RWPE1 (cell line): ENCODE measurements at regions not wholly inside any gene's neighbourhood (a gene's known extent, or its start where the extent isn't known, plus 50 kb on each side); places are given as distances from the start of the nearest gene placed in this dataset.
A peak's percentile ranks its signal among the peaks of the same experiment; 100 is the strongest.

Experiments used
- CTCF ChIA-PET: fragments of 350-600 bp; sonication (Branson Sonifier 250); formaldehyde crosslinking; extraction: SDS; loops from one replicate; lab custom pipeline; 2021; lab: Yijun Ruan, JAX
- POLR2A ChIA-PET: fragments of 400-600 bp; formaldehyde crosslinking; extraction: SDS; loops from one replicate; lab custom pipeline; 2020; ENCODE audit warnings: antibody characterized with exemption; ENCODE audit not compliant: low non-redundant PET; lab: Yijun Ruan, JAX
- DNase-seq: peaks from one replicate; pipeline ENCODE4 v3.0.0; 2012; ENCODE audit warnings: low spot score
- H3K27ac ChIP-seq: fragments of 450-650 bp; 2 replicates; pipeline ENCODE4 v1.5.1; 2017
- TF ChIP-seq, protein P1 (sequence below): fragments of 450-650 bp; conservative IDR thresholded peaks from 2 replicates; pipeline ENCODE4 v1.5.1; 2017; ENCODE audit warnings: low read depth, mild to moderate bottlenecking

DNA sequence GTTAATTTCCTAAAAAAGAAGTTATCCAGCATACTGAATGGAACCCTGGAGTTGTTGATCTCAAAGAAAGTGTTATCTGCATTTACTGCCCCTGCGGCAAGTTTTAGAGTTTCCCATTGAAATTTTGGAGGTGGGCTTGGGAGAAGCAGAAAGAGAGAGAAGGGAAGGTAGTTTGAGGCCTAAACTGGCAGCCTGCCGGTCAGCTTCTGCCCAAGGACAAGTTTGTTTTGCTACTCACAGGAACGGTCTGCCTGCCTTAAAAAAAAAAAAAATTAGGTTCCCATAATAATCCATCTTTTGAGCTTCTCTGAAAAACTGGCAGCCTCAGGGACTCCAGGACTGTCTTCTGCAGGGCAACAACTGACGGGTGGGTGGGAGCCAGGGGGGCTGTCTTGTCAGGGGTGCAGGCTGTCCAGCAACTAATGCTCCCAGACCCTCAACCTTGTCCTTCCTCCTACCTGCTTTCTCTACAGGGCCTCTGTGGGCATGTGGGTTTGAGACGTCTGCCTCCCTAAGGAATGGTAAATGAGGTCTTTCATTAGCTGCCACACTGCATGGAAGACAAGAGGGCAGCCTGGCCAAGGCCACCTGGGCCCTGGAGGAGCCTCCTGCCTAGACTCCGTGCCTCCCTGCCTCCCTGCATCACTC lies 176.1 kb upstream of the KCNG1 start:
- TF ChIP-seq, protein P1, sequence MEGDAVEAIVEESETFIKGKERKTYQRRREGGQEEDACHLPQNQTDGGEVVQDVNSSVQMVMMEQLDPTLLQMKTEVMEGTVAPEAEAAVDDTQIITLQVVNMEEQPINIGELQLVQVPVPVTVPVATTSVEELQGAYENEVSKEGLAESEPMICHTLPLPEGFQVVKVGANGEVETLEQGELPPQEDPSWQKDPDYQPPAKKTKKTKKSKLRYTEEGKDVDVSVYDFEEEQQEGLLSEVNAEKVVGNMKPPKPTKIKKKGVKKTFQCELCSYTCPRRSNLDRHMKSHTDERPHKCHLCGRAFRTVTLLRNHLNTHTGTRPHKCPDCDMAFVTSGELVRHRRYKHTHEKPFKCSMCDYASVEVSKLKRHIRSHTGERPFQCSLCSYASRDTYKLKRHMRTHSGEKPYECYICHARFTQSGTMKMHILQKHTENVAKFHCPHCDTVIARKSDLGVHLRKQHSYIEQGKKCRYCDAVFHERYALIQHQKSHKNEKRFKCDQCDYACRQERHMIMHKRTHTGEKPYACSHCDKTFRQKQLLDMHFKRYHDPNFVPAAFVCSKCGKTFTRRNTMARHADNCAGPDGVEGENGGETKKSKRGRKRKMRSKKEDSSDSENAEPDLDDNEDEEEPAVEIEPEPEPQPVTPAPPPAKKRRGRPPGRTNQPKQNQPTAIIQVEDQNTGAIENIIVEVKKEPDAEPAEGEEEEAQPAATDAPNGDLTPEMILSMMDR: no peak
- no peak for DNase-seq
- POLR2A ChIA-PET: no interaction called here
- no peak overlapping the region for H3K27ac ChIP-seq
- CTCF ChIA-PET: no interaction called here

DNA sequence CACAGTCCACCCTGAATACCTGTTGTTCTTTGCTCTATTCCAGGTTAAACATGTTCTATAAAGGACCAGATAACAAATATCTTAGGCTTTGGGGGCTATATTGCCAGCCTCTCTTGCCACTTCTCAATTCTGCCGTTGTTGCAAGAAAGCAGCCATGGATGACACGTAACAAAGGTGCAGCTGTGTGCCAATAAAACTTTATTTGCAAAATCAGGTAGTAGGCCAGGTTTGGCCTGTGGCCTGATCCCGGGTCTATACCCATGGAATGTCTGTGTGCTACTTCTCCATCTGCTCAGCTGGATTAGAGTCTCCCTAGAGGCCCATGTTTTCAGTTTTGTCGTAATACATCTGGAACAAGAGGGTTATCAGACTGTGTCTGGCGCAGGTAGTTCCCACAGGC lies 175.3 kb upstream of the KCNG1 start:
- TF ChIP-seq, protein P1: no peak
- ChIA-PET CTCF (interaction anchor here (0.6 kb wide), 1 partner anchor 108 kb away, joined by 3 read pairs; no protein-coding TSS in a partner anchor), POLR2A (no interaction called here)
- no peak overlapping the region for H3K27ac ChIP-seq
- DNase-seq: no peak

DNA sequence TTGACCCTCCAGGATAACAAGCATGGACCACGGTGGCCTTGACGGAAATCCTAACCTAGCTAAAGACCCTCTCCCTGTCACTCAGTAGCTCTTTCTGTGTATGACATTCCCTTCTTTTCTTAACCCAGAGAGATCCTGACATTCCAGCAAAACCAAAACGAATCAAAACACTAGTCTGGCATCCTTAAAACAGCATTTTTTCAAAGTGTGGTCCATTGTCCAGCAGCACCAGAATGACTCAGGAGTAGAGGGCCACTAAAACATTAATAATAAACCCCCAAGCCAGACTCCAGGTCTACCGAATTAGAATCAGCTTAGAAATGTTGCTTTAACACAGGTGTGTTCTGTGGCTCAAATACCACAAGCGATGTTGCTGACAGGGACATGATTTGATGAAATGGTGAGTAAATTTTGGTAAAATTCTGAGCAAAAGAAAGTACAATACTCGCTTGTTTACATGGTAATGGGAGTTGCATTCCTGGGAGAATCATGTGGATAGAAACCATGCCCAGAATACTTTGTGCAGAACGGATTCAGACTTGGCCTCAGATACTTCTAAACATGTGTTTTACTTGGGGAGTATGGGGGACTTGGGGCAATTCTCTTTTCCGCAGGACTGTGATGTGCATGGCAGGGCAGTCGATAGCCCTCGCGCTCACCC lies 174.2 kb upstream of the KCNG1 start:
- H3K27ac ChIP-seq: no peak overlapping the region
- ChIA-PET POLR2A (no interaction called here), CTCF (no interaction called here)
- no peak for DNase-seq
- TF ChIP-seq, protein P1: no peak

DNA sequence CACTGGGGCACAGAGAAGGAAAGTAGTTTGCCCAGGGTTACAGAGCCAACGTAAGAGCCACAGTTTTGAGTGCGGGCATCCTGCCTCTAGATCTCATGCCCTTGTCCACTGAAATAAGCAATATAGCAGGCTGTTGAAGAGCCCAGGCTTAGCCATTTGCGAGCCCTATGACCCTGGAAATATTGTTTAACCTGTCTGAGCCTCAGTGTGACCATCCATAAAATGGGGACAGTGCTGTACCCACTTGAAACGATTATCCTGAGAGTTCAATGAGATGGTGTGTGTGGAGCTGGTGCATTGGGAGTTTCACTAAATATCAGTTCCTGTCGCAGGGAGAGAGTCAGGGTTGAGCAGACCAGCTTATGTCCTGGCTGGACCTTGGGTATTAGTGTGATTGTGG lies 173.1 kb upstream of the KCNG1 start:
- ChIA-PET POLR2A (no interaction called here), CTCF (interaction anchor here (0.7 kb wide), 1 partner anchor 203 kb away, joined by 4 read pairs; no protein-coding TSS in a partner anchor)
- no peak for DNase-seq
- no peak overlapping the region for H3K27ac ChIP-seq
- TF ChIP-seq, protein P1: no peak

DNA sequence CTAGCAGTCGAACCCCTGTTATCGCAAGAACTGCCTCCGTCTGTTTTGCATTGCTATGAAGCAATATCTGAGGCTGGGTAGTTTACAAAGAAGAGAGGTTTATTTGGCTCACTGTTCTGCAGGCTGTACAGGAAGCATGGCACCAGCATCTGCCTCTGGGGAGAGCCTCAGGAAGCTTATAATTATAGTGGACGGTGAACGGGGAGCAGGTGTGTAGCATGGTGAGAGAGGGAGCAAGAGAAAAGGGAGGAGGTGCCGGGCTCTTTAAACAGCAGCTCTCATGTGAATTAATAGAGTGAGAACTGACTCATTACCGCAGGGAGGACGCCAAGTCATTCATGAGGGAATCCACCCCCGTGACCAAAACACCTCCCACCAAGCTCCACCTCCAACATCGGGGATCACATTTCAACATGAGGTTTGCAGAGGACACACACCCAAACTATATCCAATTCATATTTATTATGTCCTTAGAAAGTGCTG lies 172.6 kb upstream of the KCNG1 start:
- POLR2A ChIA-PET: no interaction called here

More for the DNA sequence above, 172.6 kb upstream of the KCNG1 start:
- DNase-seq: peak; percentile 77
- H3K27ac ChIP-seq: no peak overlapping the region
- CTCF ChIA-PET: interaction anchor here (0.5 to 0.7 kb wide), 5 partner anchors 15 to 955 kb away, joined by 3 to 4 read pairs (median 3); no protein-coding TSS in a partner anchor
- TF ChIP-seq, protein P1: no peak
